HL-60 (cell line): ENCODE measurements at regions not wholly inside any gene's neighbourhood (a gene's known extent, or its start where the extent isn't known, plus 50 kb on each side); places are given as distances from the start of the nearest gene placed in this dataset.
"Not testable (repeated sequence)": the region's sequence is repeated elsewhere in the genome, so short reads cannot be mapped to it uniquely, and the experiment has no call there.

ENCODE experiments used
- DNase-seq, 2 experiments: peaks; one replicate each; pipeline ENCODE4 v3.0.0-alpha.2; 2010 to 2020; ENCODE audit warnings: low read depth in 1 of 2, low spot score in 1 of 2
- H3K27ac ChIP-seq: fragments of 250-450 bp; sonication (Bioruptor Pico); replicated peaks from 2 replicates; pipeline ENCODE4 v1.5.1; 2020; ENCODE audit warnings: mild to moderate bottlenecking, moderate library complexity
- H3K27me3 ChIP-seq: fragments of 250-450 bp; sonication (Bioruptor Pico); 2 replicates; pipeline ENCODE4 v1.5.1; 2021; ENCODE audit warnings: mild to moderate bottlenecking, moderate library complexity; ENCODE audit not compliant: insufficient read depth, poor library complexity, severe bottlenecking
- H3K4me3 ChIP-seq: replicated peaks from 2 replicates; pipeline ENCODE4 v1.5.1; 2011; ENCODE audit warnings: mild to moderate bottlenecking, control low read depth, low read length; ENCODE audit not compliant: insufficient read depth
- GABPA ChIP-seq: IDR thresholded peaks from 2 replicates; pipeline ENCODE4 v1.6.1; 2012; ENCODE audit warnings: low read depth
- POLR2AphosphoS5 ChIP-seq: IDR thresholded peaks from 2 replicates; pipeline ENCODE4 v1.6.1; 2012; ENCODE audit warnings: low read depth
- SPI1 ChIP-seq: IDR thresholded peaks from 2 replicates; pipeline ENCODE4 v1.6.1; 2012; ENCODE audit warnings: low read depth, mild to moderate bottlenecking, borderline replicate concordance
- TF ChIP-seq, protein P1 (sequence below): IDR thresholded peaks from one replicate; pipeline ENCODE4 v1.5.1; 2011; ENCODE audit warnings: low read length, control low read depth, inconsistent platforms; ENCODE audit not compliant: insufficient read depth
- TF ChIP-seq, protein P2 (sequence below): IDR thresholded peaks from 2 replicates; pipeline ENCODE4 v1.6.1; 2012; ENCODE audit warnings: low read depth; ENCODE audit not compliant: insufficient replicate concordance

- Histone ChIP-seq H3K4me3 (no peak overlapping the region), H3K27ac (no peak overlapping the region), H3K27me3 (peaks cover 10% of the 10 kb centered on the region)
- no peak for TF ChIP-seq POLR2AphosphoS5
- no peak for TF ChIP-seq GABPA
- TF ChIP-seq, protein P1, sequence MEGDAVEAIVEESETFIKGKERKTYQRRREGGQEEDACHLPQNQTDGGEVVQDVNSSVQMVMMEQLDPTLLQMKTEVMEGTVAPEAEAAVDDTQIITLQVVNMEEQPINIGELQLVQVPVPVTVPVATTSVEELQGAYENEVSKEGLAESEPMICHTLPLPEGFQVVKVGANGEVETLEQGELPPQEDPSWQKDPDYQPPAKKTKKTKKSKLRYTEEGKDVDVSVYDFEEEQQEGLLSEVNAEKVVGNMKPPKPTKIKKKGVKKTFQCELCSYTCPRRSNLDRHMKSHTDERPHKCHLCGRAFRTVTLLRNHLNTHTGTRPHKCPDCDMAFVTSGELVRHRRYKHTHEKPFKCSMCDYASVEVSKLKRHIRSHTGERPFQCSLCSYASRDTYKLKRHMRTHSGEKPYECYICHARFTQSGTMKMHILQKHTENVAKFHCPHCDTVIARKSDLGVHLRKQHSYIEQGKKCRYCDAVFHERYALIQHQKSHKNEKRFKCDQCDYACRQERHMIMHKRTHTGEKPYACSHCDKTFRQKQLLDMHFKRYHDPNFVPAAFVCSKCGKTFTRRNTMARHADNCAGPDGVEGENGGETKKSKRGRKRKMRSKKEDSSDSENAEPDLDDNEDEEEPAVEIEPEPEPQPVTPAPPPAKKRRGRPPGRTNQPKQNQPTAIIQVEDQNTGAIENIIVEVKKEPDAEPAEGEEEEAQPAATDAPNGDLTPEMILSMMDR, result no peak
- TF ChIP-seq, protein P2, sequence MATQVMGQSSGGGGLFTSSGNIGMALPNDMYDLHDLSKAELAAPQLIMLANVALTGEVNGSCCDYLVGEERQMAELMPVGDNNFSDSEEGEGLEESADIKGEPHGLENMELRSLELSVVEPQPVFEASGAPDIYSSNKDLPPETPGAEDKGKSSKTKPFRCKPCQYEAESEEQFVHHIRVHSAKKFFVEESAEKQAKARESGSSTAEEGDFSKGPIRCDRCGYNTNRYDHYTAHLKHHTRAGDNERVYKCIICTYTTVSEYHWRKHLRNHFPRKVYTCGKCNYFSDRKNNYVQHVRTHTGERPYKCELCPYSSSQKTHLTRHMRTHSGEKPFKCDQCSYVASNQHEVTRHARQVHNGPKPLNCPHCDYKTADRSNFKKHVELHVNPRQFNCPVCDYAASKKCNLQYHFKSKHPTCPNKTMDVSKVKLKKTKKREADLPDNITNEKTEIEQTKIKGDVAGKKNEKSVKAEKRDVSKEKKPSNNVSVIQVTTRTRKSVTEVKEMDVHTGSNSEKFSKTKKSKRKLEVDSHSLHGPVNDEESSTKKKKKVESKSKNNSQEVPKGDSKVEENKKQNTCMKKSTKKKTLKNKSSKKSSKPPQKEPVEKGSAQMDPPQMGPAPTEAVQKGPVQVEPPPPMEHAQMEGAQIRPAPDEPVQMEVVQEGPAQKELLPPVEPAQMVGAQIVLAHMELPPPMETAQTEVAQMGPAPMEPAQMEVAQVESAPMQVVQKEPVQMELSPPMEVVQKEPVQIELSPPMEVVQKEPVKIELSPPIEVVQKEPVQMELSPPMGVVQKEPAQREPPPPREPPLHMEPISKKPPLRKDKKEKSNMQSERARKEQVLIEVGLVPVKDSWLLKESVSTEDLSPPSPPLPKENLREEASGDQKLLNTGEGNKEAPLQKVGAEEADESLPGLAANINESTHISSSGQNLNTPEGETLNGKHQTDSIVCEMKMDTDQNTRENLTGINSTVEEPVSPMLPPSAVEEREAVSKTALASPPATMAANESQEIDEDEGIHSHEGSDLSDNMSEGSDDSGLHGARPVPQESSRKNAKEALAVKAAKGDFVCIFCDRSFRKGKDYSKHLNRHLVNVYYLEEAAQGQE, result no peak
- TF ChIP-seq SPI1, result no peak
- no peak for DNase-seq
These were observed 319.8 kb upstream of the HNRNPA3 start for GRCh38 chr2:176892676-176893226.

GRCh38 chr2:176895158-176895557 is 317.4 kb upstream of the HNRNPA3 start:
- H3K27ac ChIP-seq, result no peak overlapping the region
- H3K4me3 ChIP-seq, result no peak overlapping the region
- peaks cover 8% of the 10 kb centered on the region for H3K27me3 ChIP-seq
- TF ChIP-seq POLR2AphosphoS5, result no peak
- TF ChIP-seq, protein P1, result no peak
- no peak for TF ChIP-seq GABPA
- TF ChIP-seq SPI1, result no peak
- TF ChIP-seq, protein P2, result no peak
- no peak for DNase-seq

DNA sequence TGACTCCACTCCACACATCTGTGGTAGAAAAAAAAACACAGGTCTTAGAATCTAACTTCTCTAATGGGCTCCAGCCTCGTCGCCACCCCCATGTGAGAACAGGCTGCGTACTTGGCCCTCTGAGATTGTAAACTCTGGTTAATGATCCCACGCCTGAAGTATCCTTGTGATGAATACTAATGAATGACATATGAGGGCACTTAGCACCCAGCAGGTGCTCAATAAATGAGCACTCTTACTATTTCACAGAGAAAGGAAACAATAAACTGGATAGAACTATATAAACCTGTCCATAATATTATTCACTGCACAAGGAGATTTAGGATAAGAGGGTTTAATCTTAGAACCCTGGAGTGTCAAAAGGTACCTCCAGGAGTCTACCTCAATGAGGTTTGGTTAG is 310.1 kb upstream of the HNRNPA3 start:
- Histone ChIP-seq H3K27me3 (peaks cover 6% of the 10 kb centered on the region), H3K4me3 (no peak overlapping the region), H3K27ac (no peak overlapping the region)
- TF ChIP-seq, protein P2, result no peak
- TF ChIP-seq GABPA (no peak), SPI1 (no peak), POLR2AphosphoS5 (no peak)
- TF ChIP-seq, protein P1, result no peak
- no peak for DNase-seq

DNA sequence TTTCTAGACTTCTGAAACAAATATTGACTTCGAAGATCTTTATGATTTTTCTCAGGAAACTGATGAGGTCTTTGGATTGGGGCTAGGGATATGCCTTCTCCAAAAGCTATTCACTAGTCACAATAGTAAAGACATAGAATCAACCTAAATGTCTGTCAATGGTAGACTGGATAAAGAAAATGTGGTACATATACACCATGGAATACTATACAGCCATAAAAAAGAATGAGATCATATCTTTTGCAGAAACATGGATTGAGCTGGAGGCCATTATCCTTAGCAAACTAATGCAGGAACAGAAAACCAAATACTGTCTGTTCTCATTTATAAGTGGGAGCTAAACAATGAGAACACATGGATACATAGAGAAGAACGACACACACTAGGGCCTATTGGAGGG is 308.5 kb upstream of the HNRNPA3 start:
- DNase-seq, H3K4me3 ChIP-seq, H3K27me3 ChIP-seq, H3K27ac ChIP-seq: not testable (repeated sequence)
